ENCODE measurements at regions not wholly inside any gene's neighbourhood (a gene's known extent, or its start where the extent isn't known, plus 50 kb on each side); places are given as distances from the start of the nearest gene placed in this dataset.

GRCh38 chr3:20395692-20396091, 209.7 kb upstream of the SGO1 start:
- TF ChIP-seq SIN3A (IDR thresholded peaks at IDR 0.05; ENCODE audit: borderline replicate concordance, insufficient read depth, low read depth, low read length) (no peak), CTCF (IDR thresholded peaks at IDR 0.05) (no peak), TCF7L2 (IDR thresholded peaks at IDR 0.05; ENCODE audit: low read depth, low read length) (no peak), POLR2AphosphoS5 (IDR thresholded peaks at IDR 0.05; ENCODE audit: low read depth, low read length) (no peak)

Data from Panc1 (cell line).